Mesenchymal stem cell (in vitro differentiated cells and primary cell): ENCODE measurements at regions not wholly inside any gene's neighbourhood (a gene's known extent, or its start where the extent isn't known, plus 50 kb on each side); places are given as distances from the start of the nearest gene placed in this dataset.

ENCODE experiments used
- DNase-seq: peaks from one replicate; pipeline ENCODE4 v3.0.0-alpha.2; 2013
- H2AFZ ChIP-seq: one replicate; pipeline ENCODE4 v1.6.1; 2013; ENCODE audit warnings: low read depth, mild to moderate bottlenecking, control low read depth, inconsistent platforms, low read length, moderate library complexity
- H2AK5ac ChIP-seq: 2 replicates; pipeline ENCODE4 v1.6.1; 2013; ENCODE audit warnings: low read length, moderate library complexity, mild to moderate bottlenecking, inconsistent platforms; ENCODE audit not compliant: severe bottlenecking
- H2BK120ac ChIP-seq: one replicate; pipeline ENCODE4 v1.6.1; 2013; ENCODE audit warnings: low read depth, mild to moderate bottlenecking, inconsistent platforms, low read length, moderate library complexity
- H2BK12ac ChIP-seq, 2 experiments: one replicate each; pipeline ENCODE4 v1.6.1; 2013; ENCODE audit warnings: inconsistent platforms in 2 of 2, low read length in 2 of 2, mild to moderate bottlenecking in 2 of 2, moderate library complexity in 2 of 2, control low read depth in 1 of 2
- H2BK15ac ChIP-seq: one replicate; pipeline ENCODE4 v1.6.1; 2013; ENCODE audit warnings: mild to moderate bottlenecking, low read depth, inconsistent platforms; ENCODE audit not compliant: poor library complexity, severe bottlenecking
- H2BK5ac ChIP-seq: 2 replicates; pipeline ENCODE4 v1.6.1; 2013; ENCODE audit warnings: low read depth, mild to moderate bottlenecking, low read length, control low read depth, inconsistent platforms; ENCODE audit not compliant: poor library complexity, severe bottlenecking
- H3K14ac ChIP-seq, 2 experiments: one replicate each; pipeline ENCODE4 v1.6.1; 2013; ENCODE audit warnings: inconsistent platforms in 2 of 2, low read length in 2 of 2, control low read depth in 1 of 2, mild to moderate bottlenecking in 1 of 2, moderate library complexity in 1 of 2
- H3K18ac ChIP-seq, 2 experiments: one replicate each; pipeline ENCODE4 v1.6.1; 2013; ENCODE audit warnings: inconsistent platforms in 2 of 2, low read length in 2 of 2, control low read depth in 1 of 2, low read depth in 1 of 2, mild to moderate bottlenecking in 1 of 2
- H3K23ac ChIP-seq, 2 experiments: one replicate each; pipeline ENCODE4 v1.6.1; 2013; ENCODE audit warnings: inconsistent platforms in 2 of 2, low read length in 2 of 2, mild to moderate bottlenecking in 2 of 2, moderate library complexity in 2 of 2, control low read depth in 1 of 2
- H3K27ac ChIP-seq: 2 replicates; pipeline ENCODE4 v1.5.1; 2013; ENCODE audit warnings: mild to moderate bottlenecking, moderate library complexity, low read length, control low read depth, inconsistent platforms; ENCODE audit not compliant: poor library complexity, severe bottlenecking
- H3K27me3 ChIP-seq, 2 experiments: 2 replicates each; pipeline versions ENCODE4 v1.6.1 to v1.7.0; 2013; ENCODE audit warnings: low read length in 2 of 2, mild to moderate bottlenecking in 2 of 2, moderate library complexity in 2 of 2, control low read depth in 1 of 2, inconsistent platforms in 1 of 2; ENCODE audit not compliant: control insufficient read depth in 1 of 2, insufficient read depth in 1 of 2
- H3K36me3 ChIP-seq, 2 experiments: 2 replicates each; pipeline versions ENCODE4 v1.6.1 to v1.7.0; 2013; ENCODE audit warnings: low read length in 2 of 2, control low read depth in 1 of 2, inconsistent platforms in 1 of 2, low read depth in 1 of 2, mild to moderate bottlenecking in 1 of 2; ENCODE audit not compliant: insufficient read depth in 2 of 2, control insufficient read depth in 1 of 2
- H3K4ac ChIP-seq, 2 experiments: one replicate each; pipeline ENCODE4 v1.6.1; 2013; ENCODE audit warnings: inconsistent platforms in 2 of 2, low read length in 2 of 2, mild to moderate bottlenecking in 2 of 2, moderate library complexity in 2 of 2, control low read depth in 1 of 2, low read depth in 1 of 2
- H3K4me1 ChIP-seq: 2 replicates; pipeline ENCODE4 v1.6.1; 2013; ENCODE audit warnings: low read depth, low read length, control low read depth; ENCODE audit not compliant: control insufficient read depth, insufficient read depth
- H3K4me2 ChIP-seq: 2 replicates; pipeline ENCODE4 v1.6.1; 2013; ENCODE audit warnings: low read length, mild to moderate bottlenecking, inconsistent platforms; ENCODE audit not compliant: poor library complexity, severe bottlenecking
- H3K4me3 ChIP-seq, 2 experiments: 2 replicates each; pipeline versions ENCODE4 v1.5.1 to v1.7.0; 2013; ENCODE audit warnings: low read length in 2 of 2, mild to moderate bottlenecking in 2 of 2, control low read depth in 1 of 2, low read depth in 1 of 2; ENCODE audit not compliant: insufficient read depth in 1 of 2
- H3K79me1 ChIP-seq: replicated peaks from 2 replicates; pipeline ENCODE4 v1.6.1; 2013; ENCODE audit warnings: mild to moderate bottlenecking, control low read depth, low read length, inconsistent platforms; ENCODE audit not compliant: poor library complexity, severe bottlenecking
- H3K9ac ChIP-seq: 2 replicates; pipeline ENCODE4 v1.7.0; 2013; ENCODE audit warnings: mild to moderate bottlenecking, low read length, moderate library complexity
- H3K9me3 ChIP-seq: 2 replicates; pipeline ENCODE4 v1.7.0; 2013; ENCODE audit warnings: mild to moderate bottlenecking, low read length; ENCODE audit not compliant: control insufficient read depth
- H4K8ac ChIP-seq: one replicate; pipeline ENCODE4 v1.6.1; 2013; ENCODE audit warnings: inconsistent platforms, mild to moderate bottlenecking, low read length, moderate library complexity
- H4K91ac ChIP-seq: one replicate; pipeline ENCODE4 v1.6.1; 2013; ENCODE audit warnings: mild to moderate bottlenecking, low read length, inconsistent platforms
- WGBS: methylation state at CpG from one replicate; pipeline ENCODE4 v1.1.7; 2013; ENCODE audit warnings: mixed read lengths; 5-methylcytosine and 5-hydroxymethylcytosine counted together

DNA sequence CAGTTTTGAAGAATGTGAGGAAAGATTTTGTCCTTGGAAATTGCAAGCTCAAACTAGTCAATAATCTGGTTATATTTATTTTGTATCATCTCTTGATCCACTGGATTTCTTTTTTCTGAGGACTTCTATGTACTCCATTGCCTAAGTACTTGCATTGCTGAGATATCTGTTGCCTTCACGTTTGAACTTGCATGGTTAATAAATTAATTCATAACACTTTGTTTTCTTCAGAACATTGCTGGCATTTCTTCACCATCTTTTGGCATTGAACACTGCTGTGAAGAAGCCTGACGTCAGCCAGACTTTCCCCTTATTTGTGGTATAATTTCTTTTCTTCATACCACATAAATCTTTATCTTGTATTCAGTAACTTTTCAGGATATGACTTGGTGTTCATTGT lies 246.0 kb upstream of the KIF2A start:
- no peak overlapping the region for H2AK5ac ChIP-seq
- DNase-seq: no peak

DNA sequence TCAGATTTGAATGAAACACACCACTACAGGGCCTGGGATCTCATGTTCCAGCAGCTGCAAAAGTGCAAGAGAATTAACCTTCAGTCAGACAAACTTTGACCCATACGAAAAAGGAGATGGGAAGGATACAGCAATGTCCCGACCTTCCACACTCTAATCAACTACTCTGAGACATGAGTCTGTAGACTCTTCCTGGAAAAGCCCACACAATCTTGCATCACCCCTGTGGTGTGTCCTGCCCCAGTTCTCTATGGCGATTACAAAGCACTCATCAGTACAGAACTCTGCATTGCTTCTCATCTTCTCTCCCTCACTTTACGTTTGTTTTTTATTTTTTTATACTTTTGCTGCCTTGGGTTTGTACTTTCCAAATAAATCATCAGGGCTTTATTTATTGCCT lies 241.0 kb upstream of the KIF2A start:
- Histone ChIP-seq H3K9me3 (no peaks in the 10 kb centered on the region), H2BK120ac (no peak overlapping the region), H2BK5ac (no peak overlapping the region), H2BK12ac (no peak overlapping the region), H3K18ac (no peak overlapping the region), H4K91ac (no peak overlapping the region), H3K4me2 (no peak overlapping the region), H3K36me3 (no peaks in the 10 kb centered on the region), H3K4ac (no peak overlapping the region), H2AK5ac (no peak overlapping the region), H4K8ac (no peak overlapping the region), H3K9ac (no peak overlapping the region), H3K14ac (no peak overlapping the region), H2BK15ac (no peak overlapping the region), H3K4me1 (no peaks in the 10 kb centered on the region), H3K4me3 (no peak overlapping the region), H2AFZ (no peak overlapping the region), H3K27ac (no peak overlapping the region), H3K27me3 (peaks cover 7 to 42% of the 10 kb centered on the region in 2 experiments), H3K23ac (no peak overlapping the region), H3K79me1 (no peaks in the 10 kb centered on the region)
- no peak for DNase-seq
- 75% methylated on average over 3 of the region's 4 CpGs for WGBS

More for the DNA sequence above, 246.0 kb upstream of the KIF2A start:
- no peak overlapping the region for H3K4ac ChIP-seq
- no peak overlapping the region for H2BK15ac ChIP-seq
- no peak overlapping the region for H3K18ac ChIP-seq
- no peak overlapping the region for H3K4me2 ChIP-seq
- no peak overlapping the region for H3K9ac ChIP-seq
- no peak overlapping the region for H3K27ac ChIP-seq
- H3K23ac ChIP-seq: no peak overlapping the region
- no peak overlapping the region for H3K14ac ChIP-seq
- no peak overlapping the region for H2BK120ac ChIP-seq
- no peak overlapping the region for H4K8ac ChIP-seq
- peaks cover 0 to 28% of the 10 kb centered on the region in 2 experiments for H3K27me3 ChIP-seq
- no peak overlapping the region for H2AFZ ChIP-seq
- no peak overlapping the region for H3K4me3 ChIP-seq
- no peak overlapping the region for H4K91ac ChIP-seq
- H3K4me1 ChIP-seq: no peaks in the 10 kb centered on the region
- H2BK12ac ChIP-seq: no peak overlapping the region
- H3K79me1 ChIP-seq: no peaks in the 10 kb centered on the region
- H3K9me3 ChIP-seq: no peaks in the 10 kb centered on the region
- no peak overlapping the region for H2BK5ac ChIP-seq
- 87% methylated on average over 1 of the region's 2 CpGs for WGBS
- no peaks in the 10 kb centered on the region for H3K36me3 ChIP-seq

DNA sequence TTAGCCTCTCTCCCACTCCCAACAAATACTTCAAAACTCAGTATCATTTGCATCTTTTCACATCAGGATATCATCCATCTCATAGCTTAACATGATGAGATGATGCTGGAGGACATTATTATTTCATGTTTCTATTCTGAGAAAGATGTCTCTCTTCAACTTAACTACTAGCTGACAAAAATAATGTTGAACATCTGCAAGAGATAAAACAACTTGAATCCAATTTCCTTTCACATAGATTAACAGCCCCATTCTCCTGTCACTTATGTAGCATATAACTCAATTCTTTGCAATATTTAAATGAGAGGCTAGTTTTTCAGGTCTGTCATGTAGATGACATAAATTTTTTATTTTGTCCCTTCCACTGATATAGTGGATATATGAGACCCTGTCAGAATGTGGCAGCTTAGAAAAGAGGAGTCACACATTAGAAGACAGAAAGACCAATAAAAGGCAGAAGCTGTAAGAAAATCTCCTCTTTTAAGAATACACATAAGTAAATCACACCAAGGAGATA lies 239.2 kb upstream of the KIF2A start:
- no peak for DNase-seq
- Histone ChIP-seq H2BK15ac (no peak overlapping the region), H4K8ac (no peak overlapping the region), H4K91ac (no peak overlapping the region), H3K14ac (no peak overlapping the region), H3K4me3 (no peak overlapping the region), H3K27ac (no peak overlapping the region), H2BK12ac (no peak overlapping the region), H2BK5ac (no peak overlapping the region), H3K9me3 (no peaks in the 10 kb centered on the region), H3K4ac (no peak overlapping the region), H3K4me2 (no peak overlapping the region), H3K79me1 (no peaks in the 10 kb centered on the region), H3K27me3 (peaks cover 7 to 46% of the 10 kb centered on the region in 2 experiments), H3K9ac (no peak overlapping the region), H3K18ac (no peak overlapping the region), H2AFZ (no peak overlapping the region), H3K23ac (no peak overlapping the region), H3K36me3 (no peaks in the 10 kb centered on the region), H2AK5ac (no peak overlapping the region), H2BK120ac (no peak overlapping the region), H3K4me1 (no peaks in the 10 kb centered on the region)

DNA sequence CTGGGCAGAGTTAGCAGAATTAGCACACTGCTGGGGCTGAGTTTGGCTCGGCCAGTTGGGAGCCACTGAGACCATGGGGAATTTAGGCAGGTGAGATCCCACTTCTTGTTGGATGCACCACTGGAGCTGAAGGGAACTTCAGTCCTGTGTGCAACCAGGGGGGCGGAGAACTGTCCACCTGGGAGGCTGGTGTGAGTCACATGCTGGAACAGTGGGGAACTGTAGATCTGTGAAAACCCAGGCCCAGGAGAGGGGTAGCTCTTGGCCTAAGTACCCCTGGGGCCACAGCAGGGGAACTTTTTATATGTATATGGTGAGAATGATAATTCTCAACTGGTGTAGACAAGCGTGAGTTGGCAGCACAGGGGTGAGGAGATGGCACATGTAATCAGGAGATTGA lies 237.5 kb upstream of the KIF2A start:
- Histone ChIP-seq H3K14ac (no peak overlapping the region), H3K27ac (no peak overlapping the region), H3K4ac (no peak overlapping the region), H3K18ac (no peak overlapping the region), H2AK5ac (no peak overlapping the region), H3K79me1 (no peaks in the 10 kb centered on the region), H2BK5ac (no peak overlapping the region), H2BK12ac (no peak overlapping the region), H4K91ac (no peak overlapping the region), H3K4me2 (no peak overlapping the region), H3K27me3 (peaks cover 7 to 52% of the 10 kb centered on the region in 2 experiments), H2BK120ac (no peak overlapping the region), H4K8ac (no peak overlapping the region), H2AFZ (no peak overlapping the region), H3K4me1 (no peaks in the 10 kb centered on the region), H2BK15ac (no peak overlapping the region), H3K9me3 (no peaks in the 10 kb centered on the region), H3K4me3 (no peak overlapping the region), H3K9ac (no peak overlapping the region), H3K36me3 (no peaks in the 10 kb centered on the region), H3K23ac (no peak overlapping the region)
- DNase-seq: no peak
- WGBS: 59% methylated on average over 3 of the region's 3 CpGs
